IPS DF 6.9 (cell line): ENCODE measurements at regions not wholly inside any gene's neighbourhood (a gene's known extent, or its start where the extent isn't known, plus 50 kb on each side); places are given as distances from the start of the nearest gene placed in this dataset.
"Not testable (repeated sequence)": the region's sequence is repeated elsewhere in the genome, so short reads cannot be mapped to it uniquely, and the experiment has no call there.

Experiments
- DNase-seq: peaks from one replicate; pipeline ENCODE4 v3.0.0-alpha.2; 2013; ENCODE audit warnings: low read depth, low spot score
- H3K27ac ChIP-seq: one replicate; pipeline ENCODE4 v1.5.1; 2013; ENCODE audit warnings: low read length, control low read depth
- H3K27me3 ChIP-seq: 2 replicates; pipeline ENCODE4 v1.6.1; 2013; ENCODE audit warnings: mild to moderate bottlenecking, low read length; ENCODE audit not compliant: control insufficient read depth, insufficient read depth
- H3K36me3 ChIP-seq: 2 replicates; pipeline ENCODE4 v1.6.1; 2013; ENCODE audit warnings: low read length; ENCODE audit not compliant: control insufficient read depth, insufficient read depth
- H3K4me1 ChIP-seq: 2 replicates; pipeline ENCODE4 v1.6.1; 2013; ENCODE audit warnings: low read length; ENCODE audit not compliant: control insufficient read depth, insufficient read depth
- H3K4me3 ChIP-seq: 2 replicates; pipeline ENCODE4 v1.5.1; 2013; ENCODE audit warnings: mild to moderate bottlenecking, low read length
- H3K9me3 ChIP-seq: 2 replicates; pipeline ENCODE4 v1.6.1; 2013; ENCODE audit warnings: low read length, inconsistent platforms; ENCODE audit not compliant: control insufficient read depth, insufficient read depth
- WGBS: extraction: QIAGEN DNeasy Blood & Tissue Kit; methylation state at CpG from one replicate; pipeline ENCODE4 v1.1.7; 2013; ENCODE audit warnings: mixed read lengths, missing lambda C conversion rate; ENCODE audit not compliant: insufficient read length, insufficient coverage; 5-methylcytosine and 5-hydroxymethylcytosine counted together

- no peak overlapping the region for H3K4me3 ChIP-seq
- no peaks in the 10 kb centered on the region for H3K36me3 ChIP-seq
- H3K27ac ChIP-seq = no peak overlapping the region
- no peaks in the 10 kb centered on the region for H3K27me3 ChIP-seq
- H3K9me3 ChIP-seq = no peaks in the 10 kb centered on the region
- DNase-seq = no peak
- H3K4me1 ChIP-seq = no peaks in the 10 kb centered on the region
Observed at GRCh38 chr10:123221418-123221817, 67.2 kb downstream of the BUB3 start.

GRCh38 chr10:123222832-123223231 lies 68.6 kb downstream of the BUB3 start:
- no CpG with 5 or more reads among the region's 4 CpGs for WGBS
- DNase-seq = no peak

GRCh38 chr10:123227706-123228105 lies 73.5 kb downstream of the BUB3 start:
- Histone ChIP-seq H3K27ac (no peak overlapping the region), H3K36me3 (no peaks in the 10 kb centered on the region), H3K27me3 (no peaks in the 10 kb centered on the region), H3K9me3 (no peaks in the 10 kb centered on the region), H3K4me3 (no peak overlapping the region), H3K4me1 (no peaks in the 10 kb centered on the region)
- WGBS = no CpG with 5 or more reads among the region's 2 CpGs
- DNase-seq = no peak

More at GRCh38 chr10:123222832-123223231, 68.6 kb downstream of the BUB3 start:
- Histone ChIP-seq H3K4me1 (no peaks in the 10 kb centered on the region), H3K36me3 (no peaks in the 10 kb centered on the region), H3K4me3 (no peak overlapping the region), H3K27ac (no peak overlapping the region), H3K9me3 (no peaks in the 10 kb centered on the region), H3K27me3 (no peaks in the 10 kb centered on the region)

- no peaks in the 10 kb centered on the region for H3K27me3 ChIP-seq
- no peak overlapping the region for H3K27ac ChIP-seq
- H3K9me3 ChIP-seq = no peaks in the 10 kb centered on the region
- WGBS = no CpG with 5 or more reads among the region's 8 CpGs
- no peaks in the 10 kb centered on the region for H3K36me3 ChIP-seq
- DNase-seq = no peak
- no peaks in the 10 kb centered on the region for H3K4me1 ChIP-seq
- H3K4me3 ChIP-seq = no peak overlapping the region
Observed at GRCh38 chr10:123229927-123230630, 75.9 kb downstream of the BUB3 start.

- H3K27ac ChIP-seq, H3K36me3 ChIP-seq, H3K9me3 ChIP-seq, DNase-seq, H3K4me1 ChIP-seq, H3K27me3 ChIP-seq, H3K4me3 ChIP-seq: not testable (repeated sequence)
- no CpG with 5 or more reads among the region's 1 CpG for WGBS
Observed at GRCh38 chr10:123232879-123233278, 78.7 kb downstream of the BUB3 start.

- WGBS = no CpG with 5 or more reads among the region's 4 CpGs
- H3K27ac ChIP-seq, H3K27me3 ChIP-seq, H3K4me3 ChIP-seq, DNase-seq, H3K36me3 ChIP-seq, H3K4me1 ChIP-seq, H3K9me3 ChIP-seq: not testable (repeated sequence)
Observed at GRCh38 chr10:123235014-123235413, 80.8 kb downstream of the BUB3 start.

GRCh38 chr10:123236126-123236525 lies 81.9 kb downstream of the BUB3 start:
- DNase-seq = no peak
- Histone ChIP-seq H3K9me3 (no peaks in the 10 kb centered on the region), H3K36me3 (no peaks in the 10 kb centered on the region), H3K27ac (no peak overlapping the region), H3K4me1 (no peaks in the 10 kb centered on the region), H3K27me3 (no peaks in the 10 kb centered on the region), H3K4me3 (no peak overlapping the region)
- no CpG with 5 or more reads among the region's 2 CpGs for WGBS

- H3K36me3 ChIP-seq = no peaks in the 10 kb centered on the region
- no peak overlapping the region for H3K4me3 ChIP-seq
- H3K9me3 ChIP-seq = no peaks in the 10 kb centered on the region
- WGBS = no CpG with 5 or more reads among the region's 3 CpGs
- DNase-seq = no peak
- no peaks in the 10 kb centered on the region for H3K4me1 ChIP-seq
- no peak overlapping the region for H3K27ac ChIP-seq
- no peaks in the 10 kb centered on the region for H3K27me3 ChIP-seq
Observed at GRCh38 chr10:123240250-123240649, 86.0 kb downstream of the BUB3 start.

GRCh38 chr10:123240776-123241175 lies 86.6 kb downstream of the BUB3 start:
- Histone ChIP-seq H3K36me3 (no peaks in the 10 kb centered on the region), H3K27ac (no peak overlapping the region), H3K4me3 (no peak overlapping the region), H3K27me3 (no peaks in the 10 kb centered on the region), H3K4me1 (no peaks in the 10 kb centered on the region), H3K9me3 (no peaks in the 10 kb centered on the region)
- WGBS = no CpG with 5 or more reads among the region's 2 CpGs
- DNase-seq = no peak

- Histone ChIP-seq H3K36me3 (no peaks in the 10 kb centered on the region), H3K27me3 (no peaks in the 10 kb centered on the region), H3K9me3 (no peaks in the 10 kb centered on the region), H3K4me1 (no peaks in the 10 kb centered on the region), H3K4me3 (no peak overlapping the region), H3K27ac (no peak overlapping the region)
- DNase-seq = no peak
- no CpG with 5 or more reads among the region's 7 CpGs for WGBS
Observed at GRCh38 chr10:123241391-123242141, 87.4 kb downstream of the BUB3 start.

- no peak for DNase-seq
- WGBS = no CpG with 5 or more reads among the region's 1 CpG
- no peaks in the 10 kb centered on the region for H3K27me3 ChIP-seq
- no peaks in the 10 kb centered on the region for H3K36me3 ChIP-seq
- no peaks in the 10 kb centered on the region for H3K4me1 ChIP-seq
- no peak overlapping the region for H3K27ac ChIP-seq
- H3K4me3 ChIP-seq = no peak overlapping the region
- no peaks in the 10 kb centered on the region for H3K9me3 ChIP-seq
Observed at GRCh38 chr10:123244747-123245146, 90.5 kb downstream of the BUB3 start.
